Thyroid gland (tissue), 4 donors: ENCODE measurements at regions not wholly inside any gene's neighbourhood (a gene's known extent, or its start where the extent isn't known, plus 50 kb on each side); places are given as distances from the start of the nearest gene placed in this dataset.

Source experiments
- DNase-seq, 2 donors: peaks; one replicate each; pipeline ENCODE4 v3.0.0-alpha.2; 2019
- H3K27ac ChIP-seq, 3 donors: fragments of 200-600 bp; sonication (generic); 1 replicate in 2 of 3; 2 replicates in 1 of 3; pipeline ENCODE4 v1.5.1; 2016 to 2019; ENCODE audit warnings: mild to moderate bottlenecking in 1 of 3, moderate library complexity in 1 of 3
- H3K27me3 ChIP-seq: fragments of 200-600 bp; sonication (generic); one replicate; pipeline ENCODE4 v1.5.1; 2019
- H3K36me3 ChIP-seq, 2 donors: fragments of 200-600 bp; sonication (generic); one replicate each; pipeline ENCODE4 v1.5.1; 2016 to 2019
- H3K4me1 ChIP-seq, 2 donors: fragments of 200-600 bp; sonication (generic); one replicate each; pipeline ENCODE4 v1.5.1; 2017 to 2019
- H3K4me3 ChIP-seq, 3 donors: fragments of 200-600 bp; sonication (generic); replicated peaks in 1 of 3; 1 replicate in 2 of 3; 2 replicates in 1 of 3; pipeline ENCODE4 v1.5.1; 2016; ENCODE audit warnings: mild to moderate bottlenecking in 1 of 3
- H3K9me3 ChIP-seq: fragments of 200-600 bp; sonication (generic); one replicate; pipeline ENCODE4 v1.5.1; 2017
- CTCF ChIP-seq, 6 experiments: fragments of 200-600 bp in 3 of 6; fragments of 450-650 bp in 3 of 6; sonication (generic) in 3 of 6; IDR thresholded peaks; one replicate each; pipeline ENCODE4 v1.5.1; 2016 to 2019; ENCODE audit warnings: antibody characterized with exemption in 6 of 6, mild to moderate bottlenecking in 2 of 6, inconsistent platforms in 1 of 6, moderate library complexity in 1 of 6
- POLR2A ChIP-seq, 2 donors: fragments of 450-650 bp; IDR thresholded peaks; one replicate each; pipeline ENCODE4 v1.6.1; 2017; ENCODE audit warnings: antibody characterized with exemption in 2 of 2, mild to moderate bottlenecking in 2 of 2, moderate library complexity in 1 of 2
- WGBS, 2 donors: methylation state at CpG; one replicate each; pipeline ENCODE4 v1.1.5; 2017; 5-methylcytosine and 5-hydroxymethylcytosine counted together
- intact Hi-C: fragments of 100-400 bp; cut with DNase I; formaldehyde crosslinking; loops from one replicate; pipeline ENCODE4 v1.15.1; 2023

GRCh38 chr4:26214994-26215393 lies 105.8 kb upstream of the RBPJ start:
- no peak overlapping the region for H3K27ac ChIP-seq
- TF ChIP-seq CTCF (IDR thresholded peaks at IDR 0.05) (no peak), POLR2A (IDR thresholded peaks at IDR 0.05) (no peak)
- no peaks in the 10 kb centered on the region for H3K36me3 ChIP-seq
- H3K9me3 ChIP-seq = no peaks in the 10 kb centered on the region
- no peak overlapping the region for H3K4me3 ChIP-seq
- intact Hi-C loops = no loop called here
- H3K27me3 ChIP-seq = no peaks in the 10 kb centered on the region
- H3K4me1 ChIP-seq = no peaks in the 10 kb centered on the region
- DNase-seq = no peak

- Histone ChIP-seq H3K27ac (no peak overlapping the region), H3K36me3 (no peaks in the 10 kb centered on the region), H3K4me3 (no peak overlapping the region), H3K4me1 (no peaks in the 10 kb centered on the region), H3K9me3 (no peaks in the 10 kb centered on the region), H3K27me3 (no peaks in the 10 kb centered on the region)
- TF ChIP-seq CTCF (IDR thresholded peaks at IDR 0.05) (no peak), POLR2A (IDR thresholded peaks at IDR 0.05) (no peak)
- 86 to 87% methylated on average over 7 of the region's 7 CpGs for WGBS, 2 donors
- DNase-seq = no peak
- intact Hi-C loops = no loop called here
These were observed 105.1 kb upstream of the RBPJ start for GRCh38 chr4:26215725-26216124.

- intact Hi-C loops = no loop called here
These were observed 103.3 kb upstream of the RBPJ start for GRCh38 chr4:26217481-26217880.

GRCh38 chr4:26217961-26218676 lies 102.7 kb upstream of the RBPJ start:
- no peaks in the 10 kb centered on the region for H3K27me3 ChIP-seq
- H3K36me3 ChIP-seq = no peaks in the 10 kb centered on the region
- 65% methylated on average over 16 of the region's 16 CpGs for WGBS, 2 donors
- no peak overlapping the region for H3K27ac ChIP-seq
- TF ChIP-seq POLR2A (IDR thresholded peaks at IDR 0.05) (no peak), CTCF (IDR thresholded peaks at IDR 0.05) (no peak)
- no peak for DNase-seq
- H3K4me1 ChIP-seq = no peaks in the 10 kb centered on the region
- intact Hi-C loops = no loop called here
- H3K9me3 ChIP-seq = no peaks in the 10 kb centered on the region
- no peak overlapping the region for H3K4me3 ChIP-seq

More at GRCh38 chr4:26217481-26217880, 103.3 kb upstream of the RBPJ start:
- Histone ChIP-seq H3K27ac (no peak overlapping the region), H3K27me3 (no peaks in the 10 kb centered on the region), H3K36me3 (no peaks in the 10 kb centered on the region), H3K4me3 (no peak overlapping the region), H3K4me1 (no peaks in the 10 kb centered on the region), H3K9me3 (no peaks in the 10 kb centered on the region)
- WGBS, 2 donors = 83 to 90% methylated on average over 6 of the region's 6 CpGs
- no peak for DNase-seq
- no peak for TF ChIP-seq POLR2A (IDR thresholded peaks at IDR 0.05)

GRCh38 chr4:26218677-26219605 lies 101.9 kb upstream of the RBPJ start:
- Histone ChIP-seq H3K27ac (no peak overlapping the region), H3K27me3 (no peaks in the 10 kb centered on the region), H3K9me3 (no peaks in the 10 kb centered on the region), H3K4me3 (no peak overlapping the region), H3K4me1 (no peaks in the 10 kb centered on the region), H3K36me3 (no peaks in the 10 kb centered on the region)
- intact Hi-C loops = no loop called here
- no peak for DNase-seq
- TF ChIP-seq CTCF (IDR thresholded peaks at IDR 0.05) (no peak), POLR2A (IDR thresholded peaks at IDR 0.05) (no peak)
- 75 to 79% methylated on average over 12 of the region's 12 CpGs for WGBS, 2 donors
